ENCODE measurements at regions not wholly inside any gene's neighbourhood (a gene's known extent, or its start where the extent isn't known, plus 50 kb on each side); places are given as distances from the start of the nearest gene placed in this dataset.
"Not testable (repeated sequence)": the region's sequence is repeated elsewhere in the genome, so short reads cannot be mapped to it uniquely, and the experiment has no call there.

DNA sequence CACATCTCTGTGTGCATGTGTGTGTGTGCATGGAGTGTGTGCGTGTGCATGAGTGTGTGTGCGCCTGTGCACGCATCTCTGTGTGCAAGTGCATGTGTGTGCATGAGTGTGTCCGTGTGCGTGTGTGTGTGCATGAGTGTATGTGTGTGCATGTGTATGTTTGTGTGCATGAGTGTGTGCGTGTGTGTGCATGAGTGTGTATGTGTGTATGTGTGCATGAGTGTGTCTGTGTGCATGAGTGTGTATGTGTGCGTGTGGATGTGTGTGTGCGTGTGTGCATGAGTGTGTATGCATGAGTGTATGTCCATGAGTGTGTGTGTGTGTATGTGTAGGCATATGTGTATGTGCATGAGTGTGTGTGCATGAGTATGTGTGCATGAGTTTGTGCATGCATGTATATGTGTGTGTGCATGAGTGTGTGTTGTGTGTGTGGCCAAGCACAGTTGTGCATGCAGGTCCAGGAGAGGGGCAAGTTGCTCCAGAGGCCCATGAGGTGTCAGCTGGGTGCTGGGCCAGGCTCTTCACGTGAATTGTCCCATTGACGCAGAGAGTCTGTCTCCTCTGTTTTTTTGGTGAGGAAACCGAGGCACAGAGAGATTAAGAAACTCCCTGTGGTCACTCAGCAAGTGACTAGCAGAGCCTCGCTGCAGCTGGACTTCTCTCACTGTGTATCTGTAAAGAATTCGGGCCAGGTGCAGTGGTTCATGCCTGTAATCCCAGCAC lies 75.5 kb downstream of the ASB1 start:
- DNase-seq: no peak

- DNase-seq: no peak
Measured at GRCh38 chr2:238502956-238503791, 76.4 kb downstream of the ASB1 start.

- DNase-seq: no peak
Measured at GRCh38 chr2:238504181-238504931, 77.6 kb downstream of the ASB1 start.

- DNase-seq: no peak
Measured at GRCh38 chr2:238505119-238505891, 78.6 kb downstream of the ASB1 start.

DNA sequence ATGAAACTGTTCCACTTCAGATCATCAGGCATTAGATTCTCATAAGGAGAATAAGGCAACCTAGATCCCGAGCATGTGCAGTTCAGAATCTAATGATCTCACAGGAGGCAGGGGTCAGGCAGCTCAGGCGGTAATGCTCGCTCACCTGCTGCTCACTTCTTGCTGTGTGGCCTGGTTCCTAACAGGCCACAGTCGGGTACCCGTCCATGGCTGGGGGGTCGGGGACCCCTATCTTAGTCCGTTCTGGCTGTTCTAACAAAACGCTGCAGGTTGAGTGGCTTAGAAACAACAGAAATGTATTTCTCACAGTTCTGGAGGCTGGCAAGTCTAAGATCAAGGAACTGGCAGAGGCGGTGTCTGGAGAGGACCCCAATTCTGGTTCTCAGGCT lies 79.2 kb downstream of the ASB1 start:
- no peak for DNase-seq

- no peak for DNase-seq
Measured at GRCh38 chr2:238506371-238507068, 79.8 kb downstream of the ASB1 start.

DNA sequence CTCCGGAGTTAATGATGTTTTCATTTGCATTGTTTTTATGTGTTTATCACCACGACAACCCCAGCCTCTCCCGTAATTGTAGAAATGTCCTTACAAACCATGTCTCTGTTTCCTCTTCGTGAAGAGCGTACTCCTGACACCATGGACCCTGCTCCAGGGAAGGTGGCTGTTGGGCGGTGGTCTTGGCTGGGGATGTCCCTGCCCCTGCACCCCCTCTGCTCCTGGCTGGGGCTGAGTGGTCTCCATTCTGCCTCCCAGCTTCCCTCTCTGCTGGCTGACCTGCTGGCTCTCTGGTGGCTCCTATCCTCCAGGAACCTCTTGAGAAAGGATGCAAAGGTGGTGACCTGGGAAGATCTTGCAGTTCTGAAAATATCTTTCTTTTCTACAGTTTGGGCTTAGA lies 81.1 kb downstream of the ASB1 start:
- DNase-seq: no peak

DNA sequence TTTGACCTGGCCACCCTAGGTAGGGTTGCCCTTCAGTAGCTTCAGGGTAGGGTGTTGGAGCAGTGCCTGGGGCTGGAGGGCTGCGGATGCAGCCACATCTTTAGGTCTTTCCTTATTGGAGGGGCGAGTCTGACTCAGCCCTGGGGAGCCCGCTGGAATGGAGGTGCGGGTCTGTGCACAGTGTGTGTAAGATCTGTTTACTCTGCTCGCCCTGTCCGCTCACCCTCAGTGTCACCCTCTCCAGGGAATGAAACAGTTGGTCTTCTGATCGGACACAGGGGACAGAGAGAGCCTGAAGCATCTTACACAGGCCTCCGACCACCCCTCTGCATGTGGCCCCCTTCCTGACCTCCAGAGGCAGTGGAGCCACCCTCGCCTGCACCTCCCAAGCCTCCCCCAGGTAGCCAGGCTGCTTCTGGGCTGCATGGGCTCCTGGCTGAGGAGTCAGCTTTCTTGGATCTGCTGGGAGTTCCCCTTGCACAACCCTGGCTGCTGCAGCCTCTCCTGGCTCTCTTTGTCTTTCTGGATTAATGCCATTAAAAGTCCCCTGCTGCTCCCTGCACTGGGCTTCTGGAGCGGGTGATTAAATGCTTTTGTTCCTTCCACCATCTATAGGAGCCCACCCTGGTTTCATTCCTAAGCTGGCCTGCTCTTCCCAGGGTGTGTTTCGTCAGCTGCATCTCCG lies 82.6 kb downstream of the ASB1 start:
- no peak for DNase-seq

DNA sequence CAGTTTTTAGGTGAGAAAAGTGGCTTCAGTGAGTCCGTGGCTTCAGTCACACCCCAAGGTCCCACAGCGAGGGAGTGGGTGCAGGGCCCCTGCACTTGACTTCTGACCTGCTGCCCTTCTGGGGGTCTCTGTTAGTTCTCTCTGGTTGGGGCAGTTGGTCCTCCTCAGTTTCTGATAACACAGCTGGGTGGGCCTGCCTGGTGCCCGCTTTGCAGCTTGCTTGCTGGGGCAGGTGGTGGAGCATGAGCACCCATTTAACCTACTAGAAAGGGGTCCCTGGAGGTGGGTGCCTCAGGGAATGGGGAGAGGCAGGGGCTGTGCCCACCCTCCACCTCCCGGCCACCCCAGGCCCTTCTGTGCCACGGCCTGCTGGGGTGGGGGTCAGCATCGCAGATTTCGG lies 83.2 kb downstream of the ASB1 start:
- DNase-seq: no peak

GRCh38 chr2:238510911-238511613 lies 84.3 kb downstream of the ASB1 start:
- DNase-seq: no peak

DNA sequence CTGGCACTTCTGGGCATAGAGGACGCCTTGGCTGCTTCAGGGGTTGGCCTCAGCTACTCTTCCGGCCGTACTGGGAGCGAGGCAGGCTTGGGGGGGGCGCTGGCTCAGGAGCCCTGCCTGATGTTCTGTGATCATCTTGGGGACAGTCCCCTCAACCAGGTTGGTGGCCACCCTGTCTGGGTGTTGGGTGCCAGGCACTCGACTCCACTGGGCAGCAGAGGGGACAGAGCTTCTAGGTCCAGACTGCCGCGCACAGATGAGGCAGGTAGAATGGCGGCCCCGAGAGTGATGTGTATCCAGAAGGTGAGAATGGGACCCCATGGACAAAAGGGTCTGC lies 84.9 kb downstream of the ASB1 start:
- DNase-seq: no peak

DNA sequence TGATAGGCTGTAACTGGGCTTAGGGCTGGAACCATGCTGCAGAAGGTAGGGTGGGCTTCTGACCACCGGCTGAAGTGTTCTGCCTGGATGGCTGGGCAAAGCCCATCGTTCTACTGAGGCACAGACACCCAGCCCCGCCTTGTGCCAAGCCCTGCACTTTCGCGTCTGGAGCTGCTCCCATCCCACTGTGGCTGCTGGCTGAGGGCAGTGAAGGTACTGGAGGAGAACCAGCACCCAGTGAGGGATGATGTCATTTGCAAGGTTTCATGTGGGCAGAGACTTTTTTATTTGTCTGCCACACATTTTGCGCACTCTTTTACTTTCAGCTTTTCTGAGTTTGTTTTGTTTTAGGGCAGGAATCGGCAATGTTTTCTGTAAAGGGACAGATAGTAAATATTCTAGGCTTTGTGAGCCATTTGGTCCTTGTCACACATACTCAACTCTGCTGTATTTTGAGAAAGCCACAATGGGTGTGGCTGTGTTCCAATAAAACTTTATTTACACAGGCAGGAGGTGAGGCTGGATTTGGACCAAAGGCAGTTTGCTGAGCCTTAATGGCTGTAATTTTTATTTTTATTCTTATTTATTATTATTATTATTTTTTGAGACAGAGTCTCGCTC lies 85.6 kb downstream of the ASB1 start:
- no peak for DNase-seq

- DNase-seq: no peak
Measured at GRCh38 chr2:238513346-238513745, 86.6 kb downstream of the ASB1 start.

DNA sequence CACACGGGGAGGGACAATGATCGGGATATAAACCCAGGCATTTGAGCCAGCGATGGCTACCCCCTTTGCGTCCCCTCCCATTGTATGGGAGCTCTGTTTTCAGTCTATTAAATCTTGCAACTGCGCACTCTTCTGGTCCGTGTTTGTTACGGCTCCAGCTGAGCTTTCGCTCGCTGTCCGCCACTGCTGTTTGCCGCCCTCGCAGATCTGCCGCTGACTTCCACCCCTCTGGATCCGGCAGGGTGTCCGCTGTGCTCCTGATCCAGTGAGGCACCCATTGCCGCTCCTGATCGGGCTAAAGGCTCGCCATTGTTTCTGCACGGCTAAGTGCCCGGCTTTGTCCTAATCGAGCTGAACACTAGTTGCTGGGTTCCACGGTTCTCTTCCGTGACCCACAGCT lies 87.3 kb downstream of the ASB1 start:
- DNase-seq: not testable (repeated sequence)

DNA sequence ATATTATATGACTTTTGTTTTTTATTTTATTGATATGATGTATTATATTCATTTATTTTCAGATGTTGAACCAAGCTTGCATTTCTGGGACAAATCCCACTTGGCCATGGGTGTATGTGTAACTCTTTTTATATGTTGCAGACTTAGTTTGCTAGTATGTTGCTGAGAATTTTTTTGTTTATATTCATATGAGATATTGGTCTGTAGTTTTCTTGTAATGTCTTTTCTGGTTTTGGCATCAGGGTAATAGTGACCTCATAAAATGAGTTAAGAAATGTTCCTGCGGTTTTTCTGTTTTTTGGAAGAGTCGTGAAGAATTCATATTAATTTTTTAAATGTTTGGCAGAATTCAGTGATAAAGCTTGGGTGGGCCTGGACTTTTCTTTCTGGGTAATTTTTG lies 88.7 kb downstream of the ASB1 start:
- DNase-seq: no peak

DNA sequence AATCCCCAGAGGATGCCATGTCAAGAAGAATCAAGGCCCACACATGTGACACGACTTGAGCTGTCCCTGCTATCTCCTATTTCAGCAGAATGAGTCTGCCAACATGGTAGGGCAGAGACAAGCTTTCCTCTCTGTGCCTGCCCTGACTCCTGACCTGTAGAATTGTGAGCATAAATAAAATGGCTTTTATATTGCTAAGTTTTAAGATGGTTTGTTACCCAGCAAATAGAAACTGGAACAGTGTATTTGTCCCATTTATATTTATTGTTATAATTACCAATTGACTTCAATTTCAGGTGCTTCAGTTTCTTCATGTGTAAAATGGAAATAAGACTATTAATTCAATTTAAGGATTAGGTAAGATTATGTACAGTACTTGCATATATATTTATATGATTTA lies 90.5 kb downstream of the ASB1 start:
- DNase-seq: no peak

- no peak for DNase-seq
Measured at GRCh38 chr2:238518172-238518820, 91.6 kb downstream of the ASB1 start.

- no peak for DNase-seq
Measured at GRCh38 chr2:238518821-238519186, 92.1 kb downstream of the ASB1 start.

DNA sequence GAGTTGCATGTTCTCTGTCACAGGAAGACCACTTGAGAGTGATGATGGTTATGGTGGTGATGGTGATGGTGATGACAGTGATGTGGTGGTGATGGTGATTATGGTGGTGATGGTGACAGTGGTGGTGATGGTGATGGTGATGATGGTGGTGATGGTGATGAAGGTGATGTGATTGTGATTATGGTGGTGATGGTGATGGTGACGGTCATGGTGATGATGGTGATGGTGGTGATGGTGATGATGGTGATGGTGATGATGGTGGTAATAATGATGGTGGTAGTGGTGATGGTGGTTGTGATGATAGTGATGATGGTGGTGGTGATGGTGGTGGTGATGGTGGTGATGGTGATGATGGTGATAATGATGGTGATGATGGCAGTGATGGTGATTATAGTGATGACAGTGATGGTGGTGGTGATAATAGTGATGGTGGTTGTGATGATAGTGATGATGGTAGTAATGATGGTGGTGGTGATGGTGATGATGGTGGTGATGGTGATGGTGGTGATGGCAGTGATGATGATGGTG lies 93.7 kb downstream of the ASB1 start:
- no peak for DNase-seq

GRCh38 chr2:238521002-238521401 lies 94.3 kb downstream of the ASB1 start:
- DNase-seq: no peak
